ENCODE measurements at regions not wholly inside any gene's neighbourhood (a gene's known extent, or its start where the extent isn't known, plus 50 kb on each side); places are given as distances from the start of the nearest gene placed in this dataset.

- TF ChIP-seq, protein P1, sequence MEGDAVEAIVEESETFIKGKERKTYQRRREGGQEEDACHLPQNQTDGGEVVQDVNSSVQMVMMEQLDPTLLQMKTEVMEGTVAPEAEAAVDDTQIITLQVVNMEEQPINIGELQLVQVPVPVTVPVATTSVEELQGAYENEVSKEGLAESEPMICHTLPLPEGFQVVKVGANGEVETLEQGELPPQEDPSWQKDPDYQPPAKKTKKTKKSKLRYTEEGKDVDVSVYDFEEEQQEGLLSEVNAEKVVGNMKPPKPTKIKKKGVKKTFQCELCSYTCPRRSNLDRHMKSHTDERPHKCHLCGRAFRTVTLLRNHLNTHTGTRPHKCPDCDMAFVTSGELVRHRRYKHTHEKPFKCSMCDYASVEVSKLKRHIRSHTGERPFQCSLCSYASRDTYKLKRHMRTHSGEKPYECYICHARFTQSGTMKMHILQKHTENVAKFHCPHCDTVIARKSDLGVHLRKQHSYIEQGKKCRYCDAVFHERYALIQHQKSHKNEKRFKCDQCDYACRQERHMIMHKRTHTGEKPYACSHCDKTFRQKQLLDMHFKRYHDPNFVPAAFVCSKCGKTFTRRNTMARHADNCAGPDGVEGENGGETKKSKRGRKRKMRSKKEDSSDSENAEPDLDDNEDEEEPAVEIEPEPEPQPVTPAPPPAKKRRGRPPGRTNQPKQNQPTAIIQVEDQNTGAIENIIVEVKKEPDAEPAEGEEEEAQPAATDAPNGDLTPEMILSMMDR (IDR thresholded peaks at IDR 0.05), result no peak
Measured at GRCh38 chr7:106794276-106795083, 70.6 kb upstream of the PIK3CG start.

DNA sequence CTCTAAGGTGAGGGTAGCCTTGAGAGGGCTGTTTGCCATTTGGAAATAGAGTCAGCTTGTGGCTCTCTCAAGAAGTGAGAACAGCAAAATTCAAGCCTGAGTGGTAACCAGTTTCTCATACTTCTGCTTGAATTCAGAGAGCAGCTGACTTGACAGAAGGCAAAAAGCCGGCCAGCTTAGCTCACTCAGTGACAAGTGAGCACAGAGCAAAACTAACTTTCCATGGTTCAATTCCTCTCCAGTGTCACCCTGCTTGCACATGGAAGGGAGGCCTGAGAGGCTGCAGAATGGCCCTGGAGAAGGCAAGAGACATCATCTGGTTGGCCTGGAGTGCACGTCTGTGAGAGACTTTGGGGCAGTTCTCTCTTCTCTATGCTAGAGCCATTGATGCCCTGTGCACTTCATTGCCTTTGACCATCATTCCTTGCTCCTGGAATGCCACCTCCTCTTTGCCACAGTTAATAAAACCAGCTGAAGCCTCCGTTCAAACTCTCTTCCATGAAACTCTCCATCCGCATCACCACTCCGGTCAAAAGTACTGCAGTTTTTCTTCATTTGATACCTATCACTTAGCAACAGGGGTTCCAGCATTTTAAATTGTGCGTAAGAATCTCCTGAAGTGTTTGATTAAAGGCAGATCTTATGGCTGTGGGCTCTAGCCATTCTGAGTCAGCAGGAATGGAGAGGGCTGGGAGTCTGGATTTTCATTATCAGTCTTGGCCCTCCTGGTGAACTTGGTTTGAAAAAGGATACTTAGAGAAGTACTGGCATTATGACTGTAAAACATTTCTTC lies 69.8 kb upstream of the PIK3CG start:
- DNase-seq (ENCODE audit: low spot score), result no peak
- TF ChIP-seq, protein P1 (IDR thresholded peaks at IDR 0.05), result no peak
- Histone ChIP-seq H3K27ac (no peak overlapping the region), H3K4me3 (no peak overlapping the region)

More at GRCh38 chr7:106794276-106795083, 70.6 kb upstream of the PIK3CG start:
- no peak overlapping the region for H3K4me3 ChIP-seq
- H3K27ac ChIP-seq, result no peak overlapping the region
- no peak for DNase-seq (ENCODE audit: low spot score)

DNA sequence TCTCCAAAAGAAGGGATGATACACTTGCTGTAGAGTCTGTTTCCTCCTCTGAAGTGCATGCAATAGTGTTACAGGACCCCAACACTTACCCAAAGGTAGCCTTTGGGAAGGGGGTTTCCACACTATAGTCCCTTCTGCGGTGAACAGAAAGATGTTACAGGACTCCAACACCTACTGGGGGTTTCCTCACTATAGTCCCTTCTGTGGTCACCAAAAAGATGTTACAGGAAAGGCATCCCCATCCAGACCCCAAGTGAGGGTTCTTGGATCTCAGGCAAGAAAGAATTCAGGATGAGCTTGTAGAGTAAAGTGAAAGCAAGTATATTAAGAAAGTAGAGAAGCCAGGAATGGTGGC lies 69.2 kb upstream of the PIK3CG start:
- TF ChIP-seq, protein P1 (IDR thresholded peaks at IDR 0.05), result no peak
- DNase-seq (ENCODE audit: low spot score), result no peak
- Histone ChIP-seq H3K4me3 (no peak overlapping the region), H3K27ac (no peak overlapping the region)

DNA sequence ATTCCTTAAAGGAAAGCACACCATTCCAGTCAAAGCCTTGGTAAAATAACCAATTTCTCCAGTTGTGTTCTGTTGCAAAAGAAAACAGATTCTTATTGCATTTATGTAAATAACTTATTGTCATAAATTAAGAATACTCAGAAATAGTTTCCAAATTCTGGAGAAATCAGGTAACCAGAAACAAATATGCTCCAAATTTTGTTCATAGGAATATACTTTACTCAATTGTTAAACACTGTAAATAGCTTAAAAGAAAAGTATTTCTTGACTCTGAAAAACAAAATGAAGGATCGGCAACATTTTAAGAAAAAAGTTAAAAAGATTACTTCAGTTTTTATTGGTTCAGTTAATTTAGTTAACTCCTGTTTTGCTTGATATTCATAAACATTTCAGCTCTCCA lies 67.1 kb upstream of the PIK3CG start:
- no peak for DNase-seq (ENCODE audit: low spot score)
- TF ChIP-seq, protein P1 (IDR thresholded peaks at IDR 0.05), result no peak
- Histone ChIP-seq H3K4me3 (no peak overlapping the region), H3K27ac (no peak overlapping the region)

GRCh38 chr7:106802589-106802988 lies 62.5 kb upstream of the PIK3CG start:
- TF ChIP-seq, protein P1 (IDR thresholded peaks at IDR 0.05), result no peak
- Histone ChIP-seq H3K27ac (no peak overlapping the region), H3K4me3 (no peak overlapping the region)
- no peak for DNase-seq (ENCODE audit: low spot score)

DNA sequence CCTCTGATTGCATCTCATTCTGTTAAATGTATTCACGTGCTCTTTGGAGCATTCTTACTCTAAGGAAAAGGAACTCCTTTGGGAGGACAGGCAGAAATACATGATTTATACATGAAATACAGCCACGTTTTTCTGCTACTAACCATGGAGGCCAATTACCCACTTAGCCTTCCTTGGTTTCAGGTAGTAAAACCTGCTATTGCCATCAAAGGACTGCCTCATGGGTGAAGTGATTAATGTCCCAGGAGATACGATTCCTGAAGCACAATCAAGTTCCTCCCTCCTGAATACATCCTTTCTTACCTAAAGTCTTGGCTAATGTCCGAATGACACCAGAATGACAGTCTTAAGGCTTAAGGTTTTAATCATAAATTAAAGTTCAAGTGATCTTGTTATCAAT lies 58.5 kb upstream of the PIK3CG start:
- Histone ChIP-seq H3K4me3 (no peak overlapping the region), H3K27ac (no peak overlapping the region)
- DNase-seq (ENCODE audit: low spot score), result no peak
- TF ChIP-seq, protein P1 (IDR thresholded peaks at IDR 0.05), result no peak
